ENCODE measurements at regions not wholly inside any gene's neighbourhood (a gene's known extent, or its start where the extent isn't known, plus 50 kb on each side); places are given as distances from the start of the nearest gene placed in this dataset.

DNA sequence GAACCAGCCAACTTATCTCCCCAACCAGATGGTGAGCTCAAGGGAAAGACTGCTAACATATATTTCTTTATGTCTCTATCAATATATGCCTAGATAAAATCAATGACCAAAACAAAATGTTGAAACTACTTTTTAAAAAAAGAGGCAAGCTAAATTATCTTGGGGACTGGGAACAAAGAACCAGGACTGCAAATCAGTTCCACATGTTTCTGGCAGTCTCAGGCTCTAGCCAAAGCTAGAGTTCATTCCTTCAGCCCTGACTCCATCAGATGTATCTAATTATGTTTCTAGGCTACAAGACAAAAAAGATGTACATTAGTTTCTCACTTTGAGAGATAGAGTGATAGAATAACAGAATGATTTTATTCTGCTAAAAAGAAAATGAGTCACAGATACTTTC is 1290.3 kb upstream of the SORCS1 start:
- no peak for TF ChIP-seq EZH2 (IDR thresholded peaks at IDR 0.05)
- TF ChIP-seq POLR2AphosphoS5 (IDR thresholded peaks at IDR 0.05; ENCODE audit: borderline replicate concordance, low read depth, low read length), result no peak
- no peak for TF ChIP-seq FOXP2 (optimal IDR thresholded peaks at IDR 0.05; ENCODE audit: control extremely low read depth, extremely low read length, insufficient read depth)

Data from SK-N-MC (cell line).